ENCODE measurements at regions not wholly inside any gene's neighbourhood (a gene's known extent, or its start where the extent isn't known, plus 50 kb on each side); places are given as distances from the start of the nearest gene placed in this dataset.

DNA sequence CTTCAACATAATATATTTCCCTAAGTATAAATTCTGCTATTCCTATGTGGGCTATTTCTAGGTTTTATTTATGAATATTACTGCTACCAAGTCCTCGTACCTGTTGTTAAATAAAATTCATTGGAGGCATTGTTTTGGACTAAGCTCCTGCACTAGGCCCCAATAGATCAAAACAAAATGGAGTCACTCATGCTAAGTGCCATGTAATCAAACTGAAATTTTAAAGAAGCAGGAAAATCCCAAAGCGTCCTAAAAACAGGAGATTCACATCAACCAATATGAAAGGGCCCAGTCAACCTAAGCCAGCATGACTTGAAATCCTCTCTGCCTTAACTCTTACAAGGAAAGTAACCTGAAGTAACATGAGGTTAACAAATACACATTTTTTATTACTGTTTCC is 743.2 kb downstream of the TRAM1L1 start:
- Histone ChIP-seq H3K4me1 (no peaks in the 10 kb centered on the region), H3K27ac (no peak overlapping the region), H3K27me3 (no peaks in the 10 kb centered on the region), H3K4me3 (no peak overlapping the region), H3K36me3 (no peaks in the 10 kb centered on the region), H3K9me3 (no peaks in the 10 kb centered on the region)
- no peak for DNase-seq (ENCODE audit: low spot score in 2 of 2)
- 89 to 94% methylated on average over 2 of the region's 2 CpGs for WGBS, 2 donors
- TF ChIP-seq POLR2A (IDR thresholded peaks at IDR 0.05) (no peak), EP300 (IDR thresholded peaks at IDR 0.05) (no peak)
- TF ChIP-seq, protein P1, sequence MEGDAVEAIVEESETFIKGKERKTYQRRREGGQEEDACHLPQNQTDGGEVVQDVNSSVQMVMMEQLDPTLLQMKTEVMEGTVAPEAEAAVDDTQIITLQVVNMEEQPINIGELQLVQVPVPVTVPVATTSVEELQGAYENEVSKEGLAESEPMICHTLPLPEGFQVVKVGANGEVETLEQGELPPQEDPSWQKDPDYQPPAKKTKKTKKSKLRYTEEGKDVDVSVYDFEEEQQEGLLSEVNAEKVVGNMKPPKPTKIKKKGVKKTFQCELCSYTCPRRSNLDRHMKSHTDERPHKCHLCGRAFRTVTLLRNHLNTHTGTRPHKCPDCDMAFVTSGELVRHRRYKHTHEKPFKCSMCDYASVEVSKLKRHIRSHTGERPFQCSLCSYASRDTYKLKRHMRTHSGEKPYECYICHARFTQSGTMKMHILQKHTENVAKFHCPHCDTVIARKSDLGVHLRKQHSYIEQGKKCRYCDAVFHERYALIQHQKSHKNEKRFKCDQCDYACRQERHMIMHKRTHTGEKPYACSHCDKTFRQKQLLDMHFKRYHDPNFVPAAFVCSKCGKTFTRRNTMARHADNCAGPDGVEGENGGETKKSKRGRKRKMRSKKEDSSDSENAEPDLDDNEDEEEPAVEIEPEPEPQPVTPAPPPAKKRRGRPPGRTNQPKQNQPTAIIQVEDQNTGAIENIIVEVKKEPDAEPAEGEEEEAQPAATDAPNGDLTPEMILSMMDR (IDR thresholded peaks at IDR 0.05), result no peak

DNA sequence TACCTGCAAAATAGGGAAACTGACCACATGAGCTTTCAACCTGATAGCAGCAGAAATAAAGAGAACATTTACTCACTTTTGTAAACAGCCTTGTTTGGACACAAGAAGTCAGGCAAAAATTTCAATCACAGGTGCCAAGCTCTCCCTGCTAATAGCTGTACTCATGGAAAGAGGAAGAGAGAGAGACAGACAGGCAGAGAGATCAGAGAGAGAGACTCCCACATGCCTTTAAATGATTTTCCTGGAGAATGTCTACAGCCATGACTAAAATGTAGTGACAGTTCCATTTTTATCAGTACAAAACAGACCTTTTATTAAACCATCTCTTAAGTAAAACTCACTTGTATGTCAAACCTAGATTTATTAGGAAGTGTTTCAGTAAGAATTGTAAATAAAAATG is 752.9 kb downstream of the TRAM1L1 start:
- no peaks in the 10 kb centered on the region for H3K4me1 ChIP-seq
- TF ChIP-seq EP300 (IDR thresholded peaks at IDR 0.05) (no peak), POLR2A (IDR thresholded peaks at IDR 0.05) (no peak)
- TF ChIP-seq, protein P1 (IDR thresholded peaks at IDR 0.05), result no peak
- no peak for DNase-seq (ENCODE audit: low spot score in 2 of 2)
- H3K27me3 ChIP-seq, result no peaks in the 10 kb centered on the region
- no peaks in the 10 kb centered on the region for H3K9me3 ChIP-seq
- no peak overlapping the region for H3K27ac ChIP-seq
- H3K4me3 ChIP-seq, result no peak overlapping the region
- no peaks in the 10 kb centered on the region for H3K36me3 ChIP-seq

DNA sequence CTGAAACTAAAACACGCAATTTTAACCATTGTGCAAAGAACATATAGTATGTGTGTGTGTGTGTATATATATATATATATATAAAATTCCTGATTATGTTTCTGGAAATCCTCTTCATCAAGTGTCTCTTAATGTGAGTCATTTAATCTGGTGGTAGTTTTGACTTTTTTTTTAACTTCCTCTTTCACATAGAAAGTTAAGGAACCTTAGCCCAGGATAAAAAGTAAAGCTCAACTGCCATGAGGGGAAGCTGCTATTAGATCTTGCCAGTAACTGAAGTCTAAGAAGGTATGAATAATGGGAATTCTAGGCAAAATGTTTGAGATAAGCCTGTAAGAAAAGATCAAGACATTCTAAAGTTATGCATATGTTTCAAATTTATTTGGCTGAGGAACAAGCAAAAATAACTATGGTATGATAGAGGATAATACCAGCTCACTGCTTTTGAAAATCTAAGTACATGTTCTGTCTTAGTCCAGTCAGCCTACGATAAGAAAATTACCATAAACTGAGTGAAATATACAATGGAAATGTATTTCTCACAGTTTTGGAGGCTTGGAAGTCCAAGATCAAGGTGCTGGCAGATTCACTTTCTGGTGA is 757.0 kb downstream of the TRAM1L1 start:
- TF ChIP-seq, protein P1 (IDR thresholded peaks at IDR 0.05), result no peak
- no peak for TF ChIP-seq EP300 (IDR thresholded peaks at IDR 0.05)
- TF ChIP-seq POLR2A (IDR thresholded peaks at IDR 0.05), result no peak
- DNase-seq (ENCODE audit: low spot score in 2 of 2), result no peak
- Histone ChIP-seq H3K27me3 (no peaks in the 10 kb centered on the region), H3K36me3 (no peaks in the 10 kb centered on the region), H3K4me1 (no peaks in the 10 kb centered on the region), H3K4me3 (no peak overlapping the region), H3K9me3 (no peaks in the 10 kb centered on the region), H3K27ac (no peak overlapping the region)
- WGBS, 2 donors, result 87% methylated on average over 2 of the region's 2 CpGs

DNA sequence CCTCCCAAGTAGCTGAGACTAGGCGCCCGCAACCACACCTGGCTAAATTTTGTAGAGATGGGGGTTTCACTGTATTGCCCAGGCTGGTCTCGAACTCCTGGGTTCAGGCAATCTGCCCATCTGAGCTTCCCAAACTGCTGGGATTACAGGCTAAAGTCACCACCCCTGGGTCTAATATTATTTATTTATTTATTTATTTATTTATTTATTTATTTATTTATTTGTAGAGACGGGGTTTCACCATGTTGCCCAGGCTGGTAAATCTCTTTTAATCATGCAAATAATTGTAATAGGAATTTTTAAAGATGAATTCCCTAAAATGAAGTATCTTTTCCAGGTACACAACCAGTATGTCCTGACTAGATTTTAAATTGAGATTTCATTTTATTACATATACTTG is 761.8 kb downstream of the TRAM1L1 start:
- DNase-seq (ENCODE audit: low spot score in 2 of 2), result no peak
- H3K27ac ChIP-seq, result no peak overlapping the region
- no peaks in the 10 kb centered on the region for H3K4me1 ChIP-seq
- H3K9me3 ChIP-seq, result no peaks in the 10 kb centered on the region
- TF ChIP-seq POLR2A (IDR thresholded peaks at IDR 0.05) (no peak), EP300 (IDR thresholded peaks at IDR 0.05) (no peak)
- TF ChIP-seq, protein P1 (IDR thresholded peaks at IDR 0.05), result no peak
- H3K27me3 ChIP-seq, result no peaks in the 10 kb centered on the region
- 97 to 98% methylated on average over 4 of the region's 4 CpGs for WGBS, 2 donors
- H3K4me3 ChIP-seq, result no peak overlapping the region
- no peaks in the 10 kb centered on the region for H3K36me3 ChIP-seq

DNA sequence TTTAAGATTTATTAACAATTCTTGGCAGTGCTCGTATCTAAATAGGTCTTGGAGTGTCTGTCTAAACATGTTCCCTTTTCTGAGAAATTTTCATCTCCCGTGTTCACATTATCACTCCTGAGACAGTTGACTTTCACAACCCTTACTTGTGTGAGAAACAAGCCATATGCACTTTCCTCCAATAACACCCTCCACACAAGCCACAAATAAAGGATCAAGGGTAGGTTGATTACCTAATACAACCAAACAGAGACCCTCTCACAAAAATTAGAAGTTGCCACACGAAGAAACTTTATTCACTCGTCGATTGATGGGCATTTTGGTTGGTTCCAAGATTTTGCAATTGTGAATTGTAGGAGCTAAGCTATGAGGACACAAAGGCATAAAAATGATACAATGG is 763.9 kb downstream of the TRAM1L1 start:
- DNase-seq (ENCODE audit: low spot score in 2 of 2), result no peak
- Histone ChIP-seq H3K4me3 (no peak overlapping the region), H3K4me1 (no peaks in the 10 kb centered on the region), H3K36me3 (no peaks in the 10 kb centered on the region), H3K27ac (no peak overlapping the region), H3K9me3 (no peaks in the 10 kb centered on the region), H3K27me3 (no peaks in the 10 kb centered on the region)
- TF ChIP-seq POLR2A (IDR thresholded peaks at IDR 0.05) (no peak), EP300 (IDR thresholded peaks at IDR 0.05) (no peak)
- TF ChIP-seq, protein P1 (IDR thresholded peaks at IDR 0.05), result no peak
- WGBS, 2 donors, result 89 to 90% methylated on average over 5 of the region's 5 CpGs

All from tibial nerve (tissue), 4 donors.